ENCODE measurements at regions not wholly inside any gene's neighbourhood (a gene's known extent, or its start where the extent isn't known, plus 50 kb on each side); places are given as distances from the start of the nearest gene placed in this dataset.

- Histone ChIP-seq H3K27ac (ENCODE audit: low read depth, low read length) (no peak overlapping the region), H3K9ac (ENCODE audit: extremely low read depth, low read length, poor library complexity, severe bottlenecking) (no peak overlapping the region), H3K4me3 (ENCODE audit: low read length) (no peak overlapping the region), H3K27me3 (ENCODE audit: control insufficient read depth, insufficient read depth, low read length, poor library complexity, severe bottlenecking) (no peaks in the 10 kb centered on the region), H3K4me1 (ENCODE audit: control insufficient read depth, insufficient read depth, low read length) (no peaks in the 10 kb centered on the region), H3K36me3 (ENCODE audit: control insufficient read depth, insufficient read depth, low read length) (no peaks in the 10 kb centered on the region), H3K9me3 (ENCODE audit: control insufficient read depth, low read length) (no peaks in the 10 kb centered on the region)
- Mint-ChIP-seq H3K4me1 (peaks cover 30% of the 10 kb centered on the region), H3K27ac (no peak overlapping the region), H3K36me3 (ENCODE audit: low read depth) (no peaks in the 10 kb centered on the region), H3K9me3 (no peaks in the 10 kb centered on the region), H3K27me3 (ENCODE audit: insufficient read depth) (no peaks in the 10 kb centered on the region), H3K4me3 (no peak overlapping the region)
- TF ChIP-seq CTCF (conservative IDR thresholded peaks at IDR 0.05), result no peak
- WGBS, 2 experiments (ENCODE audit: insufficient coverage in 1 of 2, insufficient read length in 1 of 2), result 95 to 100% methylated on average over 1 to 2 of the region's 2 CpGs
- DNase-seq, result no peak
Measured at GRCh38 chr3:40844896-40845295, 320.1 kb downstream of the ZNF621 start.

- H3K9me3 Mint-ChIP-seq, result no peaks in the 10 kb centered on the region
- Histone ChIP-seq H3K27ac (ENCODE audit: low read depth, low read length) (no peak overlapping the region), H3K4me1 (ENCODE audit: control insufficient read depth, insufficient read depth, low read length) (no peaks in the 10 kb centered on the region), H3K27me3 (ENCODE audit: control insufficient read depth, insufficient read depth, low read length, poor library complexity, severe bottlenecking) (no peaks in the 10 kb centered on the region), H3K4me3 (ENCODE audit: low read length) (no peak overlapping the region), H3K9ac (ENCODE audit: extremely low read depth, low read length, poor library complexity, severe bottlenecking) (no peak overlapping the region), H3K9me3 (ENCODE audit: control insufficient read depth, low read length) (no peaks in the 10 kb centered on the region), H3K36me3 (ENCODE audit: control insufficient read depth, insufficient read depth, low read length) (no peaks in the 10 kb centered on the region)
- H3K4me3 Mint-ChIP-seq, result no peak overlapping the region
- no peak for DNase-seq
- H3K4me1 Mint-ChIP-seq, result peaks cover 27% of the 10 kb centered on the region
- 91% methylated on average over 1 of the region's 1 CpG; no CpG with 5 or more reads in 1 of the 2 experiments for WGBS, 2 experiments (ENCODE audit: insufficient coverage in 1 of 2, insufficient read length in 1 of 2)
- no peak overlapping the region for H3K27ac Mint-ChIP-seq
- no peaks in the 10 kb centered on the region for H3K27me3 Mint-ChIP-seq (ENCODE audit: insufficient read depth)
- no peak for TF ChIP-seq CTCF (conservative IDR thresholded peaks at IDR 0.05)
- H3K36me3 Mint-ChIP-seq (ENCODE audit: low read depth), result no peaks in the 10 kb centered on the region
Measured at GRCh38 chr3:40845447-40845846, 320.7 kb downstream of the ZNF621 start.

- Histone ChIP-seq H3K27ac (ENCODE audit: low read depth, low read length) (no peak overlapping the region), H3K9me3 (ENCODE audit: control insufficient read depth, low read length) (no peaks in the 10 kb centered on the region), H3K27me3 (ENCODE audit: control insufficient read depth, insufficient read depth, low read length, poor library complexity, severe bottlenecking) (no peaks in the 10 kb centered on the region), H3K9ac (ENCODE audit: extremely low read depth, low read length, poor library complexity, severe bottlenecking) (no peak overlapping the region), H3K4me1 (ENCODE audit: control insufficient read depth, insufficient read depth, low read length) (no peaks in the 10 kb centered on the region), H3K4me3 (ENCODE audit: low read length) (no peak overlapping the region), H3K36me3 (ENCODE audit: control insufficient read depth, insufficient read depth, low read length) (no peaks in the 10 kb centered on the region)
- no peak overlapping the region for H3K27ac Mint-ChIP-seq
- no peak for TF ChIP-seq CTCF (conservative IDR thresholded peaks at IDR 0.05)
- WGBS, 2 experiments (ENCODE audit: insufficient coverage in 1 of 2, insufficient read length in 1 of 2), result no CpG with 5 or more reads among the region's 1 CpG
- no peaks in the 10 kb centered on the region for H3K9me3 Mint-ChIP-seq
- H3K4me3 Mint-ChIP-seq, result no peak overlapping the region
- no peaks in the 10 kb centered on the region for H3K36me3 Mint-ChIP-seq (ENCODE audit: low read depth)
- no peaks in the 10 kb centered on the region for H3K27me3 Mint-ChIP-seq (ENCODE audit: insufficient read depth)
- no peak for DNase-seq
- H3K4me1 Mint-ChIP-seq, result peaks cover 26% of the 10 kb centered on the region
Measured at GRCh38 chr3:40845916-40846315, 321.2 kb downstream of the ZNF621 start.

Data from endodermal cell (in vitro differentiated cells).